Neural progenitor cell (in vitro differentiated cells): ENCODE measurements at regions not wholly inside any gene's neighbourhood (a gene's known extent, or its start where the extent isn't known, plus 50 kb on each side); places are given as distances from the start of the nearest gene placed in this dataset.

Source experiments
- DNase-seq: peaks from one replicate; pipeline ENCODE4 v3.0.0-alpha.2; 2016; ENCODE audit warnings: low spot score
- H2AFZ ChIP-seq: fragments of 200-600 bp; sonication (generic); replicated peaks from 2 replicates; pipeline ENCODE4 v1.6.1; 2016; ENCODE audit warnings: antibody characterized with exemption
- H3F3A ChIP-seq: fragments of 200-600 bp; sonication (generic); 2 replicates; pipeline ENCODE4 v1.6.1; 2016; ENCODE audit warnings: antibody characterized with exemption, low read depth
- H3K27ac ChIP-seq: fragments of 200-600 bp; sonication (generic); 2 replicates; pipeline ENCODE4 v1.5.1; 2016; ENCODE audit warnings: mild to moderate bottlenecking
- H3K27me3 ChIP-seq: fragments of 200-600 bp; sonication (generic); 2 replicates; pipeline ENCODE4 v1.6.1; 2016; ENCODE audit warnings: mild to moderate bottlenecking, moderate library complexity
- H3K36me3 ChIP-seq: fragments of 200-600 bp; sonication (generic); 2 replicates; pipeline ENCODE4 v1.5.1; 2016
- H3K4me1 ChIP-seq: fragments of 200-600 bp; sonication (generic); 2 replicates; pipeline ENCODE4 v1.6.1; 2016; ENCODE audit warnings: mixed run types
- H3K4me2 ChIP-seq: fragments of 200-600 bp; sonication (generic); 2 replicates; pipeline ENCODE4 v1.6.1; 2016
- H3K4me3 ChIP-seq: fragments of 200-600 bp; sonication (generic); 2 replicates; pipeline ENCODE4 v1.5.1; 2016
- H3K79me2 ChIP-seq: fragments of 200-600 bp; sonication (generic); 2 replicates; pipeline ENCODE4 v1.6.1; 2016; ENCODE audit warnings: low read depth
- H3K9ac ChIP-seq: fragments of 200-600 bp; sonication (generic); 2 replicates; pipeline ENCODE4 v1.6.1; 2016
- H3K9me3 ChIP-seq: fragments of 200-600 bp; sonication (generic); 2 replicates; pipeline ENCODE4 v1.5.1; 2016; ENCODE audit warnings: low read depth
- H4K20me1 ChIP-seq: fragments of 200-600 bp; sonication (generic); 2 replicates; pipeline ENCODE4 v1.6.1; 2016; ENCODE audit warnings: low read depth
- H3K27ac Mint-ChIP-seq: 3 replicates; pipeline ENCODE4 v1.8.0; 2021; ENCODE audit warnings: mixed read lengths
- H3K27me3 Mint-ChIP-seq: 2 replicates; pipeline ENCODE4 v1.8.0; 2022; ENCODE audit warnings: low read depth, mild to moderate bottlenecking, inconsistent platforms, moderate library complexity, mixed read lengths; ENCODE audit not compliant: insufficient read depth
- H3K36me3 Mint-ChIP-seq: 3 replicates; pipeline ENCODE4 v1.8.0; 2021; ENCODE audit warnings: mixed read lengths
- H3K4me1 Mint-ChIP-seq: 3 replicates; pipeline ENCODE4 v1.8.0; 2021; ENCODE audit warnings: mixed read lengths
- H3K4me3 Mint-ChIP-seq: 3 replicates; pipeline ENCODE4 v1.8.0; 2021; ENCODE audit warnings: mild to moderate bottlenecking, moderate library complexity, mixed read lengths
- H3K9me3 Mint-ChIP-seq: 3 replicates; pipeline ENCODE4 v1.8.0; 2020; ENCODE audit warnings: mixed read lengths
- EZH2 ChIP-seq: fragments of 200-600 bp; sonication (generic); IDR thresholded peaks from 2 replicates; pipeline ENCODE4 v1.6.1; 2017; ENCODE audit warnings: antibody characterized with exemption, mild to moderate bottlenecking, moderate library complexity
- EZH2phosphoT487 ChIP-seq: fragments of 200-600 bp; sonication (generic); IDR thresholded peaks from 2 replicates; pipeline ENCODE4 v1.6.1; 2017; ENCODE audit warnings: antibody characterized with exemption
- TF ChIP-seq, protein P1 (sequence below): fragments of 200-600 bp; sonication (generic); IDR thresholded peaks from 2 replicates; pipeline ENCODE4 v1.5.1; 2017; ENCODE audit warnings: antibody characterized with exemption, mild to moderate bottlenecking

DNA sequence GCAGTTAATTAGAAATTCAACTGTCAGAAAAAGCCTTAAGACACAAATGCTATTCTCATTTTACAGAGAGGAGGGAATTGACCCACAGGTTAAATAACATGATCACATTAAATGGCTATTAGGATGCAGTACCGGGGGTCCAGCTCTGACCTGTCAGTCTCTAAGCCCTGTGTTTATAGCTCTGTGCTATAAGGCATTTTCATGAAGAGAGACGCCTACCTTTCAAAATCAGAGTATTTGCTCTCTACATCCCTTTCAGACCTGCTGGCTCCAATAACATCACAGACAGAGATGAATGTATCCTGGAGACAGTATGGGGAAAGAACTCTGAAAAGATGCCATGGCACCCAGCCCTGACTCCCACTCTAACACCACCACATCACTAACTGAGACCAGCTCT lies 189.9 kb upstream of the PRSS58 start:
- H3K9ac ChIP-seq = no peak overlapping the region
- H3F3A ChIP-seq = no peaks in the 10 kb centered on the region
- H3K9me3 ChIP-seq = no peaks in the 10 kb centered on the region
- Mint-ChIP-seq H3K4me1 (peaks cover 9% of the 10 kb centered on the region), H3K4me3 (no peak overlapping the region), H3K27ac (no peak overlapping the region), H3K36me3 (no peaks in the 10 kb centered on the region), H3K27me3 (peaks cover 4% of the 10 kb centered on the region), H3K9me3 (no peaks in the 10 kb centered on the region)
- H3K79me2 ChIP-seq = no peaks in the 10 kb centered on the region
- H3K36me3 ChIP-seq = no peaks in the 10 kb centered on the region
- H3K27me3 ChIP-seq = no peaks in the 10 kb centered on the region
- no peak overlapping the region for H3K4me2 ChIP-seq
- no peaks in the 10 kb centered on the region for H3K4me1 ChIP-seq
- no peak overlapping the region for H3K4me3 ChIP-seq
- DNase-seq = no peak
- H4K20me1 ChIP-seq = no peaks in the 10 kb centered on the region
- no peak overlapping the region for H3K27ac ChIP-seq
- H2AFZ ChIP-seq = no peak overlapping the region
- TF ChIP-seq EZH2phosphoT487 (no peak), EZH2 (no peak)
- TF ChIP-seq, protein P1, sequence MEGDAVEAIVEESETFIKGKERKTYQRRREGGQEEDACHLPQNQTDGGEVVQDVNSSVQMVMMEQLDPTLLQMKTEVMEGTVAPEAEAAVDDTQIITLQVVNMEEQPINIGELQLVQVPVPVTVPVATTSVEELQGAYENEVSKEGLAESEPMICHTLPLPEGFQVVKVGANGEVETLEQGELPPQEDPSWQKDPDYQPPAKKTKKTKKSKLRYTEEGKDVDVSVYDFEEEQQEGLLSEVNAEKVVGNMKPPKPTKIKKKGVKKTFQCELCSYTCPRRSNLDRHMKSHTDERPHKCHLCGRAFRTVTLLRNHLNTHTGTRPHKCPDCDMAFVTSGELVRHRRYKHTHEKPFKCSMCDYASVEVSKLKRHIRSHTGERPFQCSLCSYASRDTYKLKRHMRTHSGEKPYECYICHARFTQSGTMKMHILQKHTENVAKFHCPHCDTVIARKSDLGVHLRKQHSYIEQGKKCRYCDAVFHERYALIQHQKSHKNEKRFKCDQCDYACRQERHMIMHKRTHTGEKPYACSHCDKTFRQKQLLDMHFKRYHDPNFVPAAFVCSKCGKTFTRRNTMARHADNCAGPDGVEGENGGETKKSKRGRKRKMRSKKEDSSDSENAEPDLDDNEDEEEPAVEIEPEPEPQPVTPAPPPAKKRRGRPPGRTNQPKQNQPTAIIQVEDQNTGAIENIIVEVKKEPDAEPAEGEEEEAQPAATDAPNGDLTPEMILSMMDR = no peak

- no peaks in the 10 kb centered on the region for H3K79me2 ChIP-seq
- Mint-ChIP-seq H3K27me3 (peaks cover 3% of the 10 kb centered on the region), H3K27ac (no peak overlapping the region), H3K4me1 (peaks cover 16% of the 10 kb centered on the region), H3K4me3 (no peak overlapping the region), H3K9me3 (no peaks in the 10 kb centered on the region), H3K36me3 (no peaks in the 10 kb centered on the region)
- H3K36me3 ChIP-seq = no peaks in the 10 kb centered on the region
- no peaks in the 10 kb centered on the region for H3K27me3 ChIP-seq
- no peak for TF ChIP-seq EZH2
- TF ChIP-seq, protein P1 = peak; percentile 75
- no peak overlapping the region for H3K4me2 ChIP-seq
- H3K27ac ChIP-seq = no peak overlapping the region
- peak; percentile 73 for DNase-seq
- no peak overlapping the region for H3K9ac ChIP-seq
- no peak overlapping the region for H3K4me3 ChIP-seq
- H2AFZ ChIP-seq = peak overlapping the region; percentile 57
- H4K20me1 ChIP-seq = no peaks in the 10 kb centered on the region
- H3F3A ChIP-seq = no peaks in the 10 kb centered on the region
- no peaks in the 10 kb centered on the region for H3K4me1 ChIP-seq
- no peaks in the 10 kb centered on the region for H3K9me3 ChIP-seq
These were observed 187.3 kb upstream of the PRSS58 start for GRCh38 chr7:142445019-142445686.

- Mint-ChIP-seq H3K4me1 (peaks cover 18% of the 10 kb centered on the region), H3K36me3 (no peaks in the 10 kb centered on the region), H3K27ac (no peak overlapping the region), H3K27me3 (peaks cover 5% of the 10 kb centered on the region), H3K4me3 (no peak overlapping the region), H3K9me3 (peaks cover 2% of the 10 kb centered on the region)
- Histone ChIP-seq H4K20me1 (no peaks in the 10 kb centered on the region), H3K9me3 (no peaks in the 10 kb centered on the region), H3K4me3 (no peak overlapping the region), H3K4me1 (no peaks in the 10 kb centered on the region), H3K9ac (no peak overlapping the region), H2AFZ (no peak overlapping the region), H3K36me3 (no peaks in the 10 kb centered on the region), H3K27me3 (no peaks in the 10 kb centered on the region), H3K79me2 (no peaks in the 10 kb centered on the region), H3K27ac (no peak overlapping the region), H3F3A (no peaks in the 10 kb centered on the region), H3K4me2 (no peak overlapping the region)
- TF ChIP-seq EZH2 (no peak), EZH2phosphoT487 (no peak)
- TF ChIP-seq, protein P1 = no peak
- DNase-seq = no peak
These were observed 185.6 kb upstream of the PRSS58 start for GRCh38 chr7:142443216-142444010.
